Panc1 (cell line): ENCODE measurements at regions not wholly inside any gene's neighbourhood (a gene's known extent, or its start where the extent isn't known, plus 50 kb on each side); places are given as distances from the start of the nearest gene placed in this dataset.

Experiments used
- ATAC-seq: fragments of 200-7000 bp; cut with Tn5 transposase; 2 replicates; pipeline ENCODE4 v1.9.1; 2020; ENCODE audit warnings: mild to moderate bottlenecking, moderate library complexity
- BruUV-seq: library from RNA; stranded (reverse); fragments of 400-500 nt; replicated peaks from 2 replicates; lab custom pipeline; 2021; lab: Mats Ljungman, UMichigan
- CTCF ChIA-PET: fragments of 300-600 bp; sonication (Branson Sonifier 250); formaldehyde crosslinking; loops from one replicate; lab custom pipeline; 2022; ENCODE audit warnings: antibody characterized with exemption; lab: Charles Lee
- POLR2A ChIA-PET: fragments of 300-600 bp; sonication (Branson Sonifier 250); formaldehyde crosslinking; loops from one replicate; lab custom pipeline; 2022; ENCODE audit warnings: antibody characterized with exemption; lab: Charles Lee
- DNase-seq: peaks from one replicate; pipeline ENCODE4 v3.0.0-alpha.2; 2010; ENCODE audit warnings: low read depth, low spot score
- H3K27ac ChIP-seq: 2 replicates; pipeline ENCODE4 v1.5.1; 2011; ENCODE audit warnings: mild to moderate bottlenecking, low read length, inconsistent platforms
- H3K27me3 ChIP-seq: fragments of 200-500 bp; sonication (Bioruptor generic); 2 replicates; pipeline ENCODE4 v1.6.0; 2014; ENCODE audit warnings: low read length, inconsistent platforms; ENCODE audit not compliant: control insufficient read depth, insufficient read depth
- H3K36me3 ChIP-seq: fragments of 200-500 bp; sonication (Bioruptor generic); 2 replicates; pipeline ENCODE4 v1.5.1; 2014; ENCODE audit warnings: inconsistent platforms, mild to moderate bottlenecking, low read length, moderate library complexity; ENCODE audit not compliant: control insufficient read depth, insufficient read depth
- H3K4me1 ChIP-seq: 2 replicates; pipeline ENCODE4 v1.5.1; 2011; ENCODE audit warnings: inconsistent platforms, mild to moderate bottlenecking, low read length, moderate library complexity; ENCODE audit not compliant: control insufficient read depth, insufficient read depth
- H3K4me3 ChIP-seq, 2 experiments: 2 replicates each; pipeline ENCODE4 v1.5.1; 2011 to 2012; ENCODE audit warnings: low read depth in 2 of 2, low read length in 2 of 2, mild to moderate bottlenecking in 2 of 2, inconsistent platforms in 1 of 2, moderate library complexity in 1 of 2
- H3K9me3 ChIP-seq: fragments of 200-500 bp; sonication (Bioruptor generic); 2 replicates; pipeline ENCODE4 v1.5.1; 2014; ENCODE audit warnings: low read depth, mild to moderate bottlenecking, inconsistent platforms, low read length, moderate library complexity; ENCODE audit not compliant: control insufficient read depth, insufficient read depth
- CTCF ChIP-seq: fragments of 450-650 bp; IDR thresholded peaks from 2 replicates; pipeline ENCODE4 v1.5.1; 2017; ENCODE audit warnings: mild to moderate bottlenecking
- POLR2AphosphoS5 ChIP-seq: IDR thresholded peaks from 2 replicates; pipeline ENCODE4 v1.6.1; 2012; ENCODE audit warnings: mild to moderate bottlenecking, low read depth, low read length, moderate library complexity
- REST ChIP-seq, 2 experiments: IDR thresholded peaks; 2 replicates each; pipeline ENCODE4 v1.6.1; 2011 to 2012; ENCODE audit warnings: low read depth in 2 of 2, control low read depth in 1 of 2, low read length in 1 of 2, mild to moderate bottlenecking in 1 of 2, moderate library complexity in 1 of 2; ENCODE audit not compliant: insufficient read depth in 1 of 2
- SIN3A ChIP-seq: IDR thresholded peaks from 2 replicates; pipeline ENCODE4 v1.6.1; 2012; ENCODE audit warnings: low read depth, mild to moderate bottlenecking, low read length, moderate library complexity, borderline replicate concordance; ENCODE audit not compliant: insufficient read depth
- TCF7L2 ChIP-seq: IDR thresholded peaks from 2 replicates; pipeline ENCODE4 v1.6.1; 2011; ENCODE audit warnings: mild to moderate bottlenecking, low read depth, low read length, inconsistent platforms
- in situ Hi-C: cut with HindIII; loops from 2 replicates; pipeline ENCODE4 v1.10.0; 2016; ENCODE audit warnings: low sequenced_read_pairs, low pct_unique_long_range_greater_than_20kb
- intact Hi-C: fragments of 100-400 bp; cut with micrococcal nuclease; formaldehyde crosslinking; loops from one replicate; pipeline ENCODE4 v1.10.0; 2022; ENCODE audit not compliant: unreplicated experiment

DNA sequence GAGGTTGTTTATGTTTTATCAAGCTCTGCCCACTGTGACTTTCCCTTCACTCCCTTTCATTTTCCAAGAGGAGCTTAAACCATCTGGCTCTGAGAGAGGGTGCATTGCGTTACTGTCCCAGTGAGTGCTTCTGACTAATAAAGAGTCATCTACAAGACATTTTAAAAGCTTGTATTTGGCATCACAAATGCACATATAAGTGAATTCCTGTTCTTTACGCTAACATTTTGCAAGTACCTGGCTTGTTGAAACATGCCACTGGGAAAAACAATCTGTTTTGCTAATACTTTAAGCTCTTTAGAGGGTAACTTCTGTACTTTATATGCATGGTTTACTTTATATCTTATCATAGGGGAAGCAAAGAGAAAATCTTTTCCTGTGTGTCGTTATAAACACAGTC lies 534.6 kb upstream of the POM121L12 start:
- ChIA-PET POLR2A (no interaction called here), CTCF (no interaction called here)
- H3K9me3 ChIP-seq, result no peaks in the 10 kb centered on the region
- H3K27me3 ChIP-seq, result no peaks in the 10 kb centered on the region
- no peak overlapping the region for H3K27ac ChIP-seq
- no peak for DNase-seq
- no TSS peak for BruUV-seq
- in situ Hi-C loops, result no loop called here
- TF ChIP-seq SIN3A (no peak), POLR2AphosphoS5 (no peak), CTCF (no peak), REST (IDR thresholded peaks at IDR 0.05; ENCODE audit: insufficient read depth in 1 of 2, low read depth in 2 of 2, low read length in 1 of 2) (no peak), TCF7L2 (no peak)
- no peaks in the 10 kb centered on the region for H3K4me1 ChIP-seq
- no peak overlapping the region for H3K4me3 ChIP-seq
- intact Hi-C loops, result no loop called here
- no peak for ATAC-seq
- H3K36me3 ChIP-seq, result no peaks in the 10 kb centered on the region

- H3K4me3 ChIP-seq, result no peak overlapping the region
- no peaks in the 10 kb centered on the region for H3K27me3 ChIP-seq
- TF ChIP-seq REST (IDR thresholded peaks at IDR 0.05; ENCODE audit: insufficient read depth in 1 of 2, low read depth in 2 of 2, low read length in 1 of 2) (no peak), SIN3A (no peak), POLR2AphosphoS5 (no peak), TCF7L2 (no peak), CTCF (no peak)
- DNase-seq (no peak), ATAC-seq (no peak)
- POLR2A ChIA-PET, result no interaction called here
- no TSS peak for BruUV-seq
- in situ Hi-C loops (no loop called here), intact Hi-C loops (no loop called here)
- H3K4me1 ChIP-seq, result no peaks in the 10 kb centered on the region
- CTCF ChIA-PET, result no interaction called here
- no peak overlapping the region for H3K27ac ChIP-seq
- H3K36me3 ChIP-seq, result no peaks in the 10 kb centered on the region
- H3K9me3 ChIP-seq, result no peaks in the 10 kb centered on the region
Observed at GRCh38 chr7:52498366-52498765, 537.1 kb upstream of the POM121L12 start.
